B cell (primary cell): ENCODE measurements at regions not wholly inside any gene's neighbourhood (a gene's known extent, or its start where the extent isn't known, plus 50 kb on each side); places are given as distances from the start of the nearest gene placed in this dataset.

ENCODE experiments used
- ATAC-seq: fragments of 200-7000 bp; cut with Tn5 transposase; one replicate; pipeline ENCODE4 v1.10.0; 2021; ENCODE audit warnings: low read depth, mild to moderate bottlenecking, moderate number of reproducible peaks, moderate library complexity
- CTCF ChIA-PET: fragments of 350-600 bp; sonication (Branson Sonifier 250); formaldehyde crosslinking; loops from one replicate; lab custom pipeline; 2021; ENCODE audit warnings: antibody characterized with exemption, inconsistent platforms; lab: Charles Lee
- POLR2A ChIA-PET: fragments of 350-600 bp; sonication (Branson Sonifier 250); formaldehyde crosslinking; loops from one replicate; lab custom pipeline; 2021; ENCODE audit warnings: antibody characterized with exemption; lab: Charles Lee
- DNase-seq: peaks from one replicate; pipeline ENCODE4 v3.0.0; 2013
- H2AFZ ChIP-seq: 2 replicates; pipeline ENCODE4 v1.6.1; 2012; ENCODE audit warnings: mild to moderate bottlenecking, low read depth, low read length; ENCODE audit not compliant: insufficient read depth, poor library complexity, severe bottlenecking
- H3K27ac ChIP-seq, 2 donors: 1 replicate in 1 of 2; 2 replicates in 1 of 2; pipeline ENCODE4 v1.5.1; 2012 to 2013; ENCODE audit warnings: low read length in 2 of 2, mild to moderate bottlenecking in 2 of 2, moderate library complexity in 1 of 2
- H3K27me3 ChIP-seq, 4 experiments: fragments of 200-600 bp in 1 of 4; sonication (generic) in 1 of 4; replicated peaks in 1 of 4; 1 replicate in 2 of 4; 2 replicates in 2 of 4; pipeline versions ENCODE4 v1.6.1 to v1.7.0; 2013 to 2016; ENCODE audit warnings: low read length in 3 of 4, mild to moderate bottlenecking in 2 of 4, mixed read lengths in 1 of 4, moderate library complexity in 1 of 4; ENCODE audit not compliant: insufficient read depth in 4 of 4, control insufficient read depth in 3 of 4; ENCODE audit errors: control extremely low read depth in 1 of 4
- H3K36me3 ChIP-seq, 2 experiments: replicated peaks in 1 of 2; 1 replicate in 1 of 2; 2 replicates in 1 of 2; pipeline versions ENCODE4 v1.6.1 to v1.7.1; 2013; ENCODE audit warnings: low read length in 1 of 2; ENCODE audit not compliant: insufficient read depth in 2 of 2, control insufficient read depth in 1 of 2; ENCODE audit errors: control extremely low read depth in 1 of 2, extremely low read depth in 1 of 2
- H3K4me1 ChIP-seq, 2 donors: fragments of 200-600 bp in 1 of 2; sonication (generic) in 1 of 2; 1 replicate in 1 of 2; 2 replicates in 1 of 2; pipeline versions ENCODE4 v1.5.1 to v1.6.1; 2013 to 2017; ENCODE audit warnings: low read length in 2 of 2; ENCODE audit not compliant: control insufficient read depth in 2 of 2, insufficient read depth in 2 of 2
- H3K4me2 ChIP-seq: replicated peaks from 2 replicates; pipeline ENCODE3; 2012; ENCODE audit warnings: mild to moderate bottlenecking, low read depth, low read length; ENCODE audit not compliant: poor library complexity, severe bottlenecking
- H3K4me3 ChIP-seq, 5 experiments: fragments of 200-600 bp in 1 of 5; sonication (generic) in 1 of 5; 1 replicate in 3 of 5; 2 replicates in 2 of 5; pipeline versions ENCODE4 v1.5.1 to v1.7.0; 2011 to 2016; ENCODE audit warnings: low read length in 4 of 5, mild to moderate bottlenecking in 4 of 5, low read depth in 2 of 5, control low read depth in 1 of 5, moderate library complexity in 1 of 5; ENCODE audit not compliant: insufficient read depth in 1 of 5; ENCODE audit errors: control extremely low read depth in 1 of 5, extremely low read depth in 1 of 5
- H3K79me2 ChIP-seq: fragments of 200-600 bp; sonication (generic); one replicate; pipeline ENCODE4 v1.6.0; 2016; ENCODE audit warnings: low read length; ENCODE audit not compliant: control insufficient read depth, insufficient read depth
- H3K9ac ChIP-seq: fragments of 200-600 bp; sonication (generic); 2 replicates; pipeline ENCODE4 v1.6.1; 2017; ENCODE audit warnings: mild to moderate bottlenecking, low read length, moderate library complexity
- H3K9me3 ChIP-seq, 3 donors: one replicate each; pipeline versions ENCODE4 v1.6.1 to v1.7.1; 2013; ENCODE audit warnings: low read length in 2 of 3; ENCODE audit not compliant: control insufficient read depth in 2 of 3, insufficient read depth in 1 of 3; ENCODE audit errors: control extremely low read depth in 1 of 3
- H4K20me1 ChIP-seq: 2 replicates; pipeline ENCODE4 v1.6.0; 2012; ENCODE audit warnings: mild to moderate bottlenecking, low read length; ENCODE audit not compliant: insufficient read depth, control insufficient read depth, poor library complexity, severe bottlenecking
- H3K27ac Mint-ChIP-seq: one replicate; pipeline ENCODE4 v1.8.0; 2021; ENCODE audit warnings: mixed read lengths
- H3K27me3 Mint-ChIP-seq: one replicate; pipeline ENCODE4 v1.8.0; 2021; ENCODE audit warnings: mixed read lengths
- H3K4me1 Mint-ChIP-seq: one replicate; pipeline ENCODE4 v1.8.0; 2021; ENCODE audit warnings: mixed read lengths
- H3K4me3 Mint-ChIP-seq: one replicate; pipeline ENCODE4 v1.8.0; 2021; ENCODE audit warnings: mixed read lengths
- H3K9me3 Mint-ChIP-seq: one replicate; pipeline ENCODE4 v1.8.0; 2022; ENCODE audit warnings: mixed read lengths; ENCODE audit not compliant: insufficient read depth
- EZH2 ChIP-seq: IDR thresholded peaks from 2 replicates; pipeline ENCODE4 v1.6.1; 2012; ENCODE audit warnings: borderline replicate concordance, low read depth, mild to moderate bottlenecking, moderate library complexity, low read length; ENCODE audit not compliant: insufficient read depth, poor library complexity, severe bottlenecking
- WGBS: methylation state at CpG from one replicate; pipeline ENCODE4 v1.1.5; 2013; ENCODE audit warnings: missing lambda C conversion rate; ENCODE audit not compliant: insufficient coverage; 5-methylcytosine and 5-hydroxymethylcytosine counted together
- intact Hi-C: fragments of 100-400 bp; cut with micrococcal nuclease; formaldehyde crosslinking; loops from one replicate; pipeline ENCODE4 v1.10.0; 2022
- TF ChIP-seq, protein P1 (sequence below): fragments of 200-600 bp; IDR thresholded peaks from one replicate; pipeline ENCODE4 v1.8.0; 2022; ENCODE audit warnings: antibody characterized with exemption, mild to moderate bottlenecking

DNA sequence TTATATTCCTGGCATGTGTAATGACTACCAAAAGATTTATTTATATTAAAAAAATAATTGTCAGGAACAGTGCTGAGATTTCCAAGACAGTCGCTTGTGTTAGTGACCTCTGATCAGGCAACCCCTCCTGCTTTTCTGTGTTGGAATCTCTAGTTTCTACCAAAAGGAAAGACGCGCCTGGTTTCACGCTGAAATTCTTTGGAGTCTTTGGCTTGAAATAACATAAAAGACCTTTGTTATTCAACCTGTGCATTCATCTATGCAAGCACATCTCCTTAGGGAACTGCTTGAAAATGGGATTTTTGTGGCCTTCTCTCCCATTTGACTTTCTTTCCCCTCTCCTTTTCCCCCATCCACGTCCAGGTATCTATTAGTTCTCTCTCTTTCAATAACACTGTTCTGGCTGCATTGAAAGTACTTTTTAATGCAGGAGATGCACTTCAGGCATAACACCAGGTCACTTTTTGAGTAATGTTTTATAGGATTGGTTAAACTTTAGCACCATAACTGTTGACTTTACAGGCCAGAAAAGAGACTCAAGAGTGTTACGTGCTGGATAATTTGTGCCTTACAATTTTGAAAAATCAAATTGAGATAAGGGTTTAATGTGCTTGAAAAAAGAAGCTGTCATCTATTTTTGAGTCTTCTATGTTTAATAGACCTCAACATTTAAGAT lies 172.7 kb downstream of the GPAT3 start:
- Mint-ChIP-seq H3K4me3 (no peak overlapping the region), H3K9me3 (no peaks in the 10 kb centered on the region), H3K27me3 (peaks cover 6% of the 10 kb centered on the region), H3K4me1 (no peaks in the 10 kb centered on the region), H3K27ac (no peak overlapping the region)
- Histone ChIP-seq H3K79me2 (no peaks in the 10 kb centered on the region), H3K27ac (no peak overlapping the region), H3K4me1 (no peaks in the 10 kb centered on the region), H3K4me3 (no peak overlapping the region), H4K20me1 (no peaks in the 10 kb centered on the region), H3K9ac (no peak overlapping the region), H3K9me3 (no peaks in the 10 kb centered on the region), H3K4me2 (no peak overlapping the region), H2AFZ (no peak overlapping the region), H3K27me3 (no peaks in the 10 kb centered on the region), H3K36me3 (no peaks in the 10 kb centered on the region)
- TF ChIP-seq, protein P1, sequence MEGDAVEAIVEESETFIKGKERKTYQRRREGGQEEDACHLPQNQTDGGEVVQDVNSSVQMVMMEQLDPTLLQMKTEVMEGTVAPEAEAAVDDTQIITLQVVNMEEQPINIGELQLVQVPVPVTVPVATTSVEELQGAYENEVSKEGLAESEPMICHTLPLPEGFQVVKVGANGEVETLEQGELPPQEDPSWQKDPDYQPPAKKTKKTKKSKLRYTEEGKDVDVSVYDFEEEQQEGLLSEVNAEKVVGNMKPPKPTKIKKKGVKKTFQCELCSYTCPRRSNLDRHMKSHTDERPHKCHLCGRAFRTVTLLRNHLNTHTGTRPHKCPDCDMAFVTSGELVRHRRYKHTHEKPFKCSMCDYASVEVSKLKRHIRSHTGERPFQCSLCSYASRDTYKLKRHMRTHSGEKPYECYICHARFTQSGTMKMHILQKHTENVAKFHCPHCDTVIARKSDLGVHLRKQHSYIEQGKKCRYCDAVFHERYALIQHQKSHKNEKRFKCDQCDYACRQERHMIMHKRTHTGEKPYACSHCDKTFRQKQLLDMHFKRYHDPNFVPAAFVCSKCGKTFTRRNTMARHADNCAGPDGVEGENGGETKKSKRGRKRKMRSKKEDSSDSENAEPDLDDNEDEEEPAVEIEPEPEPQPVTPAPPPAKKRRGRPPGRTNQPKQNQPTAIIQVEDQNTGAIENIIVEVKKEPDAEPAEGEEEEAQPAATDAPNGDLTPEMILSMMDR: no peak
- TF ChIP-seq EZH2: no peak
- ATAC-seq: no peak
- ChIA-PET POLR2A (no interaction called here), CTCF (no interaction called here)
- DNase-seq: no peak
- intact Hi-C loops: no loop called here
- WGBS: 100% methylated on average over 1 of the region's 6 CpGs

DNA sequence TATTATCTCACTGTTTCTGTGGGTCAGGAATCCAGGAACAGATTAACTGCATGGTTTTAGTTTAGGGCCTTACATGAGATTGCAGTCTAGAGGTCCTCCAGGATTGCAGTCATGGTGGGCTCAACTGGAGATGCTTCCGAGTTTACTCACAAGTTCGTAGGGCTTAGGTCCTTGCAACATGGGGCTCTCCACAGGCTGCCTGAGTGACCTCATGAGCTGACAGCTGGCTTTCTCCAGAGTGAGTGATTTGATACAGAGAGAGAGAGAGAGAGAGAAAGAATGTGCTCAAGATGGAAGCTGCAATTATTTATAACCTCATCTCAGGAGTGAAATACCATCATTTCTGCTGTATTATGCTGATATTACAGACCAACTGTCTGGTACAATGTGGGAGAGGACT lies 168.9 kb downstream of the GPAT3 start:
- Histone ChIP-seq H3K27me3 (no peaks in the 10 kb centered on the region), H3K27ac (no peak overlapping the region), H3K4me2 (no peak overlapping the region), H3K36me3 (no peaks in the 10 kb centered on the region), H3K4me3 (no peak overlapping the region), H4K20me1 (no peaks in the 10 kb centered on the region), H3K4me1 (no peaks in the 10 kb centered on the region), H3K9ac (no peak overlapping the region), H3K9me3 (peaks cover 5 to 9% (median 7%) of the 10 kb centered on the region in 3 donors), H2AFZ (no peak overlapping the region), H3K79me2 (no peaks in the 10 kb centered on the region)
- ATAC-seq: no peak
- H3K9me3 Mint-ChIP-seq: peaks cover 5% of the 10 kb centered on the region
- no peak overlapping the region for H3K27ac Mint-ChIP-seq
- ChIA-PET POLR2A (no interaction called here), CTCF (no interaction called here)
- intact Hi-C loops: no loop called here
- no peak overlapping the region for H3K4me3 Mint-ChIP-seq
- WGBS: 100% methylated on average over 2 of the region's 2 CpGs
- no peaks in the 10 kb centered on the region for H3K4me1 Mint-ChIP-seq
- no peak for DNase-seq
- TF ChIP-seq EZH2: no peak
- TF ChIP-seq, protein P1: no peak
- peaks cover 6% of the 10 kb centered on the region for H3K27me3 Mint-ChIP-seq
